Loucy (cell line): ENCODE measurements at regions not wholly inside any gene's neighbourhood (a gene's known extent, or its start where the extent isn't known, plus 50 kb on each side); places are given as distances from the start of the nearest gene placed in this dataset.

ENCODE experiments used
- H2AFZ ChIP-seq: fragments of 200-600 bp; sonication (generic); 2 replicates; pipeline ENCODE4 v1.6.0; 2016; ENCODE audit warnings: antibody characterized with exemption, mild to moderate bottlenecking, low read length, moderate library complexity
- H3F3A ChIP-seq: fragments of 200-600 bp; 2 replicates; pipeline ENCODE4 v1.6.0; 2016; ENCODE audit warnings: antibody characterized with exemption, low read depth, mild to moderate bottlenecking
- H3K27me3 ChIP-seq: fragments of 200-600 bp; sonication (generic); 2 replicates; pipeline ENCODE4 v1.6.1; 2014; ENCODE audit warnings: low read length, mild to moderate bottlenecking; ENCODE audit not compliant: insufficient read depth, poor library complexity, severe bottlenecking
- H3K36me3 ChIP-seq: fragments of 200-600 bp; sonication (generic); 2 replicates; pipeline ENCODE4 v1.6.1; 2016; ENCODE audit warnings: low read length; ENCODE audit not compliant: insufficient read depth
- H3K4me1 ChIP-seq: fragments of 200-600 bp; sonication (generic); 2 replicates; pipeline ENCODE4 v1.5.1; 2014; ENCODE audit warnings: low read length, mild to moderate bottlenecking; ENCODE audit not compliant: insufficient read depth, poor library complexity, severe bottlenecking
- H3K4me2 ChIP-seq: fragments of 200-600 bp; sonication (generic); 2 replicates; pipeline ENCODE4 v1.6.0; 2014; ENCODE audit warnings: antibody characterized with exemption, low read length, low read depth, mild to moderate bottlenecking; ENCODE audit not compliant: poor library complexity, severe bottlenecking
- H3K4me3 ChIP-seq: fragments of 200-600 bp; sonication (generic); 2 replicates; pipeline ENCODE4 v1.5.1; 2014; ENCODE audit warnings: low read length, mild to moderate bottlenecking, mixed read lengths; ENCODE audit not compliant: poor library complexity, severe bottlenecking
- H3K79me2 ChIP-seq: fragments of 200-600 bp; sonication (generic); 2 replicates; pipeline ENCODE4 v1.6.1; 2014; ENCODE audit warnings: low read length; ENCODE audit not compliant: insufficient read depth
- H3K9ac ChIP-seq: fragments of 200-600 bp; sonication (generic); 2 replicates; pipeline ENCODE4 v1.6.0; 2014; ENCODE audit warnings: mild to moderate bottlenecking, low read depth, low read length, moderate library complexity; ENCODE audit not compliant: poor library complexity, severe bottlenecking
- H3K9me2 ChIP-seq: fragments of 200-600 bp; sonication (generic); replicated peaks from 2 replicates; pipeline ENCODE4 v1.6.1; 2016; ENCODE audit warnings: low read depth, low read length, mixed read lengths
- H3K9me3 ChIP-seq: fragments of 200-600 bp; sonication (generic); 2 replicates; pipeline ENCODE4 v1.6.1; 2014; ENCODE audit warnings: mild to moderate bottlenecking, antibody characterized with exemption, low read length, low read depth; ENCODE audit not compliant: insufficient read depth
- H4K20me1 ChIP-seq: fragments of 200-600 bp; sonication (generic); 2 replicates; pipeline ENCODE4 v1.6.0; 2014; ENCODE audit warnings: antibody characterized with exemption, low read length, mild to moderate bottlenecking; ENCODE audit not compliant: insufficient read depth, poor library complexity, severe bottlenecking
- CTCF ChIP-seq: fragments of 200-600 bp; sonication (generic); conservative IDR thresholded peaks from 2 replicates; pipeline ENCODE4 v1.5.1; 2014; ENCODE audit warnings: mild to moderate bottlenecking, antibody characterized with exemption, low read length
- EZH2phosphoT487 ChIP-seq: fragments of 200-600 bp; IDR thresholded peaks from 2 replicates; pipeline ENCODE4 v1.6.1; 2018; ENCODE audit warnings: antibody characterized with exemption, mild to moderate bottlenecking, moderate library complexity, borderline replicate concordance

- Histone ChIP-seq H3K79me2 (no peaks in the 10 kb centered on the region), H3K4me3 (no peak overlapping the region), H3K9me3 (no peaks in the 10 kb centered on the region), H3K36me3 (no peaks in the 10 kb centered on the region), H3K27me3 (no peaks in the 10 kb centered on the region), H4K20me1 (no peaks in the 10 kb centered on the region), H3K4me2 (no peak overlapping the region), H3K9ac (no peak overlapping the region), H3K4me1 (no peaks in the 10 kb centered on the region), H3F3A (no peaks in the 10 kb centered on the region), H3K9me2 (no peaks in the 10 kb centered on the region), H2AFZ (no peak overlapping the region)
- TF ChIP-seq CTCF (no peak), EZH2phosphoT487 (no peak)
These were observed 129.8 kb downstream of the NXNL2 start for GRCh38 chr9:88664773-88665172.

GRCh38 chr9:88672874-88673689 lies 138.1 kb downstream of the NXNL2 start:
- H3K9me2 ChIP-seq, result no peaks in the 10 kb centered on the region
- H3K4me2 ChIP-seq, result no peak overlapping the region
- no peaks in the 10 kb centered on the region for H4K20me1 ChIP-seq
- no peak overlapping the region for H3K4me3 ChIP-seq
- no peak overlapping the region for H3K9ac ChIP-seq
- no peaks in the 10 kb centered on the region for H3K9me3 ChIP-seq
- H3K27me3 ChIP-seq, result no peaks in the 10 kb centered on the region
- no peaks in the 10 kb centered on the region for H3K36me3 ChIP-seq
- H3K4me1 ChIP-seq, result no peaks in the 10 kb centered on the region
- TF ChIP-seq CTCF (no peak), EZH2phosphoT487 (no peak)
- no peaks in the 10 kb centered on the region for H3K79me2 ChIP-seq
- H3F3A ChIP-seq, result no peaks in the 10 kb centered on the region
- H2AFZ ChIP-seq, result no peak overlapping the region

- H3K4me2 ChIP-seq, result no peak overlapping the region
- H3K9me3 ChIP-seq, result no peaks in the 10 kb centered on the region
- no peaks in the 10 kb centered on the region for H3K9me2 ChIP-seq
- H3K79me2 ChIP-seq, result no peaks in the 10 kb centered on the region
- H3K9ac ChIP-seq, result no peak overlapping the region
- H3K4me3 ChIP-seq, result no peak overlapping the region
- no peak for TF ChIP-seq EZH2phosphoT487
- TF ChIP-seq CTCF, result no peak
- H3F3A ChIP-seq, result no peaks in the 10 kb centered on the region
- H3K27me3 ChIP-seq, result no peaks in the 10 kb centered on the region
- no peaks in the 10 kb centered on the region for H3K4me1 ChIP-seq
- H2AFZ ChIP-seq, result no peak overlapping the region
- no peaks in the 10 kb centered on the region for H3K36me3 ChIP-seq
- no peaks in the 10 kb centered on the region for H4K20me1 ChIP-seq
These were observed 138.9 kb downstream of the NXNL2 start for GRCh38 chr9:88673886-88674285.
